Stimulated activated CD8-positive, alpha-beta memory T cell treated with anti-CD3 and anti-CD28 coated beads, Interleukin-7, amount 100 ng/mL, for 4 hours (primary cell): ENCODE measurements at regions not wholly inside any gene's neighbourhood (a gene's known extent, or its start where the extent isn't known, plus 50 kb on each side); places are given as distances from the start of the nearest gene placed in this dataset.

Experiments
- DNase-seq, 2 donors: peaks; one replicate each; pipeline ENCODE4 v3.0.0-alpha.2; 2020; ENCODE audit warnings: low read depth in 2 of 2

GRCh38 chr2:145849466-145849865 is 1329.5 kb upstream of the ZEB2 start:
- no peak for DNase-seq

DNA sequence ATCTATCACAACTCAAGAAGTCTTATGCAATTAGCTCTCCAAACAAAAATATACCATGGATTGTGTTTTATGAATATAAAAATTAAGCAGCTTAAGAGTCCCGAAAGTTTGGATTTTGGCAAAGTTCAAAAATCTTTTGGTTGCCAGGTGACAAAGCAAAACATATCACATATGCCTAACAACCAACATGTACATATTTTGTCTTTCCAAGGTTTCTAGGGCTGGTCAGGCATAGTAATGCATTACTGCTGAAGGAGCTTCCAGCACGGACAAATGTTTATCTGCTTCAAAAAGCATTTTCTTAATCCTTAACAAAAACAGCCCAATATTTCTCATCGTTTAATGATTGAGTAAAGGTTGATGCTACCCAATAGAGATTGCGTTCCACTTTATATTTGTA is 1327.1 kb upstream of the ZEB2 start:
- no peak for DNase-seq

DNA sequence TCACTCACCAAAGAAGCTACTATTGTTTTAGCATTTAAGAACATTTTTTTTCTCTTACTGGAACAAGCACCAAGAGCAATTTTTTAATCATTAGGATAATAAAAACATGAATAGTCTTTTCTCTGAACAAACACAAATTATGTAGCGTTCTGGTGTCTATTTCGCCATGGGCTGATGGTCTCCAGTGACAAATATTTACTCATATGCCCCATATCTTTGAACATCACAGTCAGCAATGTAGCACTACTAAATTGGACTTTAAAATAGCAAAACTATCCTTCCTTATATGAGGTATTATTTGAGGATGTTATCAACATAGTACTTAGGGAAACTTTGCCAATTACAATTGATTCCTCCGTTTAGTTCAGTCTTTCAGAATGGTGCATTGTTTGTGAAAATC is 1326.0 kb upstream of the ZEB2 start:
- DNase-seq: no peak

- DNase-seq: no peak
Measured at GRCh38 chr2:145845207-145845894, 1325.4 kb upstream of the ZEB2 start.

- DNase-seq: no peak
Measured at GRCh38 chr2:145841973-145842372, 1322.1 kb upstream of the ZEB2 start.

DNA sequence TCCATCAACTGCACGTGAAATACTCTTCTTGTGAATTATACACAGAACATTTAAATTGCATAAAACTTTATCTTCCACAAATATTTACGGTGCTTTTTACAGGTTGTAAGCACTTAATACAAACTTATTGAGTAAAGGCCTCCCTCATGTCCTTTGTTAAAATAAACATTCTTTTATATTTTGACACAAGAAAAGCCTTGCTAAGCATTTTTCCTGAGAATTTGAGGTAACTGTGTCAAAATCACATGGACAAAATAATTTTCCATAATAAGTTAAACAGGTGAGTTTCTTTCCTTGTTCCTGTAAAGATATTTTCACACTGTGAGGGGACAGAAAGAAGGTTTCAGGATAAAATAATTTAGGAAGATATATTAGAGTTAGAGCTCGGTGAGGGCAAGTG is 1317.1 kb upstream of the ZEB2 start:
- no peak for DNase-seq

GRCh38 chr2:145835665-145836064 is 1315.7 kb upstream of the ZEB2 start:
- DNase-seq: no peak

DNA sequence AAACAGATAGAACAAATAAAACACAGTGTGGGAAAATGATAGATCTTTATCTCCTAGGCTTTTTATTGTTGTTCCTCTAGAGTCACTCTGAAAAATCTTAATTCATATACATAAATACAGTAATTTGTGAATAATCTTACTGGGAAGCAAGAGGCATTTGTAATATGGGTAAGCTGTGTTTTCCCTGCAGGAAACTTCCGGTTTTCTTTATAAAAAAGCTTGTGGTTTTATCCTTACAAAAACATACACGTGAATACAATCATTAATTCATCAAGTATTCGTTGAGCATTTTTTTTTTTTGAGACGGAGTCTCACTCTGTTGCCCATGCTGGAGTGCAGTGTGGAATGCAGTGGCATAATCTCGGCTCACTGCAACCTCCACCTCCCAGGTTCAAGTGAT is 1312.8 kb upstream of the ZEB2 start:
- no peak for DNase-seq

GRCh38 chr2:145829931-145830330 is 1310.0 kb upstream of the ZEB2 start:
- DNase-seq: no peak

- no peak for DNase-seq
Measured at GRCh38 chr2:145827235-145827634, 1307.3 kb upstream of the ZEB2 start.

- DNase-seq: no peak
Measured at GRCh38 chr2:145824384-145824783, 1304.5 kb upstream of the ZEB2 start.

- DNase-seq: no peak
Measured at GRCh38 chr2:145822892-145823534, 1303.1 kb upstream of the ZEB2 start.

DNA sequence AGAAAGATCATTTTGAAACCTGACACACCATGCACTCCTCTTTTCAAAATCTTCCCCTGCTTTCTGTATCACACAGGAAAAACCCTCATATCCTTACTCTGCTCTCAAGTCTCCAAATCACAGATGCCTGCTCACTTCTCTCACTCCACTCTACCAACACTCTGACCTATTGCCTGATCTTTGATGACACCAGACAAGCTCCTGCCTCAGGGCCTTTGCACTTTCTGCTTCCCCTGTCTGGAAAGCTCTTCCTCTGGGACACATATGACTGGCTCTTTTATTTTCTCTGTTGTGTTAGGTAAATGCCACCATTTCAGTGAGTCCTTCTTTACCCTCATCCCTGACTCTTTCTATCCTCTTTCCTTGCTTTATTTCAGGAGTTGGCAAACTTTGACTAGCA is 1300.7 kb upstream of the ZEB2 start:
- DNase-seq: no peak

DNA sequence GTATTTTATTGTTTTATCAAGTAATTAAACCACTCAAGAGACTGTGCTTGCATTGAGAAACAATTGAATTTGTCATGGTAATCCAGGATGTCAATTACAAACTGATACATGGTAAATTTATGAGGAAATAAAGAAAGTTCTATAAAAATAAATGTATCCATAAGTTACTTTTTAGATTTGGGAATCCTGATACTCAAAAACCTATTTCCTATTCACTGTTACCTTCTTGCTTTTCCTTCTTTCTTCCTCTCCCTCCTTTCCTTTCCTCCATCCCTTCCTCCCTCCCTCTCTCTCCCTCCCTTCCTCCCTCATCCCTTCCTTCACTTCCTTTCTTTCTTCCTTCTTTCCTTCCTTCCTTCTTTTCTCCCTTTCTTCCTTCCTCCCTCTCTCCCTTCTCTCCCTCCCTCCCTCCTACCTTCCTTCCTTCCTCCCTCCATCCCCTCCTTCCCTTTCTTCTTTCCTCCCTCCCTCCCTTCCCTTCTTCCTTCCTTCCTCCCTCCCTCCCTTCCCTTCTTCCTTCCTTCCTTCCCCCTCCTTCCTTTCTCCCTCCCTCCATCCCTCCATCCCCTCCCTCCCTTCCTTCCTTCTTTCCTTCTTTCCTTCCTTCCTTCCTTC is 1299.1 kb upstream of the ZEB2 start:
- DNase-seq: no peak

DNA sequence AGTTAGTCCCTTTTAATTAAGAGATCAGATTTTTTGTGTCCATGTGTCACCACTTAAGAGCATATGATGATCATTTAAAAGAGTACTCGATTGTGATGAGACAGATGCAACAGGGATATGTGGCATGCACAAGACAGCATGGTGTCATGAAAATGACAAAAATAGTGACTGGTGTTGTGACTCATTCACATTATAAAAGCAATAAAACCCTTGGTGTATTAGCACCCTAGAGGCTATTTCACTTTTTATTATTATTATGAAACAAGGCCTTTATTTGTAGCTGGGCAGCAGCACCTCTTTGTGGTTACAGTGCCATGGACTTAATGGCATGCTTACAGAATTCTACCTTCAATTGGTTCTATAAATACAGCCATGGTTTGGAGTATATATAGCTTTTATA is 1296.0 kb upstream of the ZEB2 start:
- DNase-seq: no peak

DNA sequence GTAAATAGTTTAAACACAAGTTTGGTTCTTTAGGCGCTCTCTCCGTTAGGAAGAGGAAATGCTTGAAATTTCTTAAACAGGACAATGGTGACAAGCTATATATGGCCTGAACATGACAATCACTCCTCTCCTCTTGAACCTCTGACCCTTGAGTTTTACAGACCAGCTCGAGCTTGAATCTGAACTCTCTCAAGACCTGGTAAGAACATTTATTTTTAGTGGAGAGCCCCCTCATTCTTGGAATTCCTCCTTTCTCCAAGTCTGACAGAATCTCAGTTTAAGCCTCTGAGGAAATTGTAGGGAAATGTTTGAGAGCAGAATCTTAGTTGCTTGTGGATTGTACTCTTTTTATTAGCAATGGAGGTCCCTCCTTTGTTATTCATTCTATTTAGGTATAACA is 1293.6 kb upstream of the ZEB2 start:
- DNase-seq: no peak

GRCh38 chr2:145812165-145812554 is 1292.2 kb upstream of the ZEB2 start:
- no peak for DNase-seq

GRCh38 chr2:145811276-145812164 is 1291.6 kb upstream of the ZEB2 start:
- DNase-seq: no peak

DNA sequence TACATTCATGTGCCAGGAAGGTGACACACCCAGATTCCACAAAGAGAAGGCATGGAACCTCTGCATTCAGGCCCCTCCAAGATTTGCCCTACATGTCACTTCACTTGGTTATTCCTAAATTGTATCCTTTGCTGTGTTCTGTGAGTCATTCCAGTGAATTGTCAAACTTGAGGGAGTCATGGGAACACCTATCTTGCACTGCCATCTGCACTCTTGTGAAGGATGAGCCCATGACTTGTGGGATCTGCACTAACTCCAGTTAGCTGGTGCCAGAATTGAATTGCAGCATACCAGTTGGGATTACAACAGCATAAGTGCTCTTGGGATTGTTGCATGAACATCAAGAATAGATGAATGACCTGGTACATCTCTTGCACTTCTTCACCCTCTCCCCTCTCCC is 1288.0 kb upstream of the ZEB2 start:
- no peak for DNase-seq

DNA sequence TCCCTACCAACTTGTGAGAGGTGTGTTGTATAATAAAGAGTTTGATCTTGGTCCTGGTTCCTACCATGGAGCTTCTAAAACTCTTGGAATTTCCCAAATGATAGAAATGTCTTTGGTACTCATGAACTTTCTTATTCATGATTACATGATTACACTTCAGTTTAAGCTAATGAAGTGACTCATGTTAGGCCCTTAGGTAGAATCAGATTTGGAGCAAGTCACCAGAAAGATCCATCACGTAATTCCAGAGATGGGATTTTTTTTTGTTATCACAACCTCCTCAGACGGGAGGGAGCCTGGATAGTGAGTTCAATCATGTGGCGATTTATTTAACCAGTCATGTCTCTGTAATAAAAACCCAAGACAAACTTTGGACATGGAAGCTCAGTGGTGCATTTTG is 1287.6 kb upstream of the ZEB2 start:
- DNase-seq: no peak

DNA sequence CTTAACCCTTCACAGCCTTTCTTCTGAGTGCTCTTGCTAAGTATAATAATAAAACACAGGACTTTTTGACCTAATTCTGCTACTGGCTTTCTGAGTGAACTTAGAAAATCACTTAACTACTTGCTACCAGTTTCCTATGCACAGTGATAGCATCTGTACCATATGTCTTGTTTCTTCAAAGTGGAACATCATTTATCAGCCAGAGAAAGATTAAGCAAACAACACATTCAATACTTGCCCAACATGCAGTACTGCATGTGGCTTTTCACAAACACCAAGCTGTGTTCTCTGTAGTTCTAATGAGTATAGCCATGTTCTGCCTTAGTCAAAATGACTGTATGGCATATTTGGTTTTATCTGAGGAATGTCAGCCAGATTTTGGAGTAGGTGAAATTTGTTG is 1286.6 kb upstream of the ZEB2 start:
- DNase-seq: no peak

GRCh38 chr2:145802133-145802532 is 1282.2 kb upstream of the ZEB2 start:
- no peak for DNase-seq
